GM23338 (cell line): ENCODE measurements at regions not wholly inside any gene's neighbourhood (a gene's known extent, or its start where the extent isn't known, plus 50 kb on each side); places are given as distances from the start of the nearest gene placed in this dataset.

Experiments used
- ATAC-seq: fragments of 200-7000 bp; cut with Tn5 transposase; 3 replicates; pipeline ENCODE4 v1.9.1; 2020
- DNase-seq: peaks from one replicate; pipeline ENCODE4 v3.0.0-alpha.2; 2015; ENCODE audit warnings: low spot score
- H2AFZ ChIP-seq: fragments of 200-600 bp; sonication (generic); 2 replicates; pipeline ENCODE4 v1.8.0; 2016; ENCODE audit warnings: antibody characterized with exemption, mild to moderate bottlenecking, moderate library complexity
- H3F3A ChIP-seq: fragments of 200-600 bp; sonication (generic); replicated peaks from 2 replicates; pipeline ENCODE4 v1.8.0; 2017; ENCODE audit warnings: antibody characterized with exemption, mixed run types, low read depth
- H3K27ac ChIP-seq: fragments of 200-600 bp; sonication (generic); 2 replicates; pipeline ENCODE4 v1.6.1; 2016; ENCODE audit warnings: low read depth
- H3K27me3 ChIP-seq: fragments of 200-600 bp; sonication (generic); 2 replicates; pipeline ENCODE4 v1.8.0; 2016; ENCODE audit warnings: mild to moderate bottlenecking, mixed run types, moderate library complexity; ENCODE audit not compliant: insufficient read depth
- H3K36me3 ChIP-seq: fragments of 200-600 bp; sonication (generic); 2 replicates; pipeline ENCODE4 v1.8.0; 2016; ENCODE audit warnings: mild to moderate bottlenecking; ENCODE audit not compliant: insufficient read depth
- H3K4me1 ChIP-seq: fragments of 200-600 bp; sonication (generic); 2 replicates; pipeline ENCODE4 v1.8.0; 2016; ENCODE audit warnings: mild to moderate bottlenecking, moderate library complexity; ENCODE audit not compliant: insufficient read depth
- H3K4me2 ChIP-seq: fragments of 200-600 bp; sonication (generic); 2 replicates; pipeline ENCODE4 v1.7.1; 2017; ENCODE audit warnings: mixed run types
- H3K4me3 ChIP-seq: fragments of 200-600 bp; sonication (generic); 2 replicates; pipeline ENCODE4 v1.6.1; 2016; ENCODE audit warnings: mixed run types
- H3K79me2 ChIP-seq: fragments of 200-600 bp; sonication (generic); replicated peaks from 2 replicates; pipeline ENCODE4 v1.8.0; 2017; ENCODE audit warnings: mild to moderate bottlenecking; ENCODE audit not compliant: insufficient read depth
- H3K9me2 ChIP-seq: fragments of 200-600 bp; sonication (generic); 2 replicates; pipeline ENCODE4 v1.8.0; 2017; ENCODE audit not compliant: insufficient read depth
- H4K20me1 ChIP-seq: fragments of 200-600 bp; sonication (generic); replicated peaks from 2 replicates; pipeline ENCODE4 v1.8.0; 2017; ENCODE audit warnings: mild to moderate bottlenecking; ENCODE audit not compliant: insufficient read depth
- H3K27ac Mint-ChIP-seq: 2 replicates; pipeline ENCODE4 v1.8.0; 2020; ENCODE audit warnings: inconsistent platforms, mild to moderate bottlenecking, moderate library complexity, mixed read lengths
- H3K27me3 Mint-ChIP-seq: 3 replicates; pipeline ENCODE4 v1.8.0; 2022; ENCODE audit warnings: low read depth, mild to moderate bottlenecking, moderate library complexity, mixed read lengths, inconsistent platforms; ENCODE audit not compliant: insufficient read depth, poor library complexity
- H3K36me3 Mint-ChIP-seq: 3 replicates; pipeline ENCODE4 v1.8.0; 2021; ENCODE audit warnings: low read depth, mild to moderate bottlenecking, inconsistent platforms, moderate library complexity, mixed read lengths
- H3K4me1 Mint-ChIP-seq: 3 replicates; pipeline ENCODE4 v1.8.0; 2020; ENCODE audit warnings: mild to moderate bottlenecking, inconsistent platforms, mixed read lengths
- H3K4me3 Mint-ChIP-seq: 3 replicates; pipeline ENCODE4 v1.8.0; 2021; ENCODE audit warnings: moderate library complexity, mild to moderate bottlenecking, inconsistent platforms, mixed read lengths
- H3K9me3 Mint-ChIP-seq: 3 replicates; pipeline ENCODE4 v1.8.0; 2020; ENCODE audit warnings: moderate library complexity, mild to moderate bottlenecking, inconsistent platforms, mixed read lengths
- CREB1 ChIP-seq: fragments of 250-450 bp; sonication (Bioruptor Pico); IDR thresholded peaks from 2 replicates; pipeline ENCODE4 v1.5.0; 2020; ENCODE audit warnings: low read depth, mild to moderate bottlenecking, moderate library complexity
- EZH2 ChIP-seq: fragments of 200-600 bp; sonication (generic); IDR thresholded peaks from one replicate; pipeline ENCODE4 v1.8.0; 2017; ENCODE audit warnings: antibody characterized with exemption, mild to moderate bottlenecking, low read depth; ENCODE audit not compliant: unreplicated experiment
- EZH2phosphoT487 ChIP-seq: fragments of 200-600 bp; sonication (generic); IDR thresholded peaks from one replicate; pipeline ENCODE4 v1.8.1; 2018; ENCODE audit warnings: antibody characterized with exemption; ENCODE audit not compliant: unreplicated experiment
- JUNB ChIP-seq: IDR thresholded peaks from one replicate; pipeline ENCODE4 v1.6.1; 2016; ENCODE audit warnings: antibody characterized with exemption; ENCODE audit not compliant: unreplicated experiment
- NANOG ChIP-seq: IDR thresholded peaks from 2 replicates; pipeline ENCODE4 v1.6.1; 2016; ENCODE audit warnings: antibody characterized with exemption, borderline replicate concordance
- POLR2AphosphoS5 ChIP-seq: IDR thresholded peaks from 2 replicates; pipeline ENCODE4 v1.6.1; 2016; ENCODE audit warnings: antibody characterized with exemption, low read depth
- STAT1 ChIP-seq: IDR thresholded peaks from one replicate; pipeline ENCODE4 v1.6.1; 2016; ENCODE audit warnings: antibody characterized with exemption; ENCODE audit not compliant: unreplicated experiment
- ZNF114 ChIP-seq: fragments of 250-450 bp; sonication (Bioruptor Pico); IDR thresholded peaks from 2 replicates; pipeline ENCODE4 v1.5.0; 2020; ENCODE audit warnings: mild to moderate bottlenecking, moderate library complexity
- ZNF331 ChIP-seq: fragments of 250-450 bp; sonication (Bioruptor Pico); IDR thresholded peaks from 2 replicates; pipeline ENCODE4 v1.5.0; 2020; ENCODE audit warnings: low read depth, mild to moderate bottlenecking, moderate library complexity
- TF ChIP-seq, protein P1 (sequence below): IDR thresholded peaks from one replicate; pipeline ENCODE4 v1.6.1; 2018; ENCODE audit warnings: antibody characterized with exemption; ENCODE audit not compliant: unreplicated experiment
- TF ChIP-seq, protein P2 (sequence below): IDR thresholded peaks from 2 replicates; pipeline ENCODE4 v1.6.1; 2016; ENCODE audit warnings: antibody characterized with exemption
- TF ChIP-seq, protein P3 (sequence below): fragments of 250-450 bp; sonication (Bioruptor Pico); IDR thresholded peaks from 2 replicates; pipeline ENCODE4 v1.5.0; 2020; ENCODE audit warnings: mild to moderate bottlenecking, moderate library complexity
- TF ChIP-seq, protein P4 (sequence below), 2 experiments: fragments of 200-600 bp in 1 of 2; sonication (generic) in 1 of 2; conservative IDR thresholded peaks; 2 replicates each; pipeline versions ENCODE4 v1.5.1 to v1.6.1; 2016 to 2017; ENCODE audit warnings: antibody characterized with exemption in 2 of 2, low read depth in 2 of 2, mild to moderate bottlenecking in 2 of 2, moderate library complexity in 1 of 2

DNA sequence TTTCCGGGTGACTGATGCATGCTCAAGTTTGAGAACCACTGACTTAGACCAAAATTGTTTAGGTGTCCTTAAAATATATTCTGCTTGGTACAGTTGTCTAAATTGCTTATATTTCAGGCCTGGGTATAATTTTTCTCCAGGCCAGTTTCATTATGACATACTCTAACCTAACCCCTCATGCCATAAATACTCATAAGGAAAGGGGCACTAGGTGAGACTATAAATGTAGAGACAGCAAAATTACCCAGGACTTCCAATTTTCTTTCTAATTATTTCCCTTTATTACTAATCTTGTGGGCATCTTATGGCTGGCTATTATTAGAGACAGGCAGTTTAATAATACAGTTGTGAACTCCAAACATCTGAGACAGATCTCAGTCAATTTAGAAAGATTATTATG lies 150.2 kb downstream of the RRAGB start:
- TF ChIP-seq STAT1 (no peak), JUNB (no peak), POLR2AphosphoS5 (no peak), NANOG (no peak), CREB1 (no peak), ZNF331 (CRISPR knock-in tag) (no peak), EZH2phosphoT487 (no peak), ZNF114 (CRISPR knock-in tag) (no peak), EZH2 (no peak)
- TF ChIP-seq, protein P1, sequence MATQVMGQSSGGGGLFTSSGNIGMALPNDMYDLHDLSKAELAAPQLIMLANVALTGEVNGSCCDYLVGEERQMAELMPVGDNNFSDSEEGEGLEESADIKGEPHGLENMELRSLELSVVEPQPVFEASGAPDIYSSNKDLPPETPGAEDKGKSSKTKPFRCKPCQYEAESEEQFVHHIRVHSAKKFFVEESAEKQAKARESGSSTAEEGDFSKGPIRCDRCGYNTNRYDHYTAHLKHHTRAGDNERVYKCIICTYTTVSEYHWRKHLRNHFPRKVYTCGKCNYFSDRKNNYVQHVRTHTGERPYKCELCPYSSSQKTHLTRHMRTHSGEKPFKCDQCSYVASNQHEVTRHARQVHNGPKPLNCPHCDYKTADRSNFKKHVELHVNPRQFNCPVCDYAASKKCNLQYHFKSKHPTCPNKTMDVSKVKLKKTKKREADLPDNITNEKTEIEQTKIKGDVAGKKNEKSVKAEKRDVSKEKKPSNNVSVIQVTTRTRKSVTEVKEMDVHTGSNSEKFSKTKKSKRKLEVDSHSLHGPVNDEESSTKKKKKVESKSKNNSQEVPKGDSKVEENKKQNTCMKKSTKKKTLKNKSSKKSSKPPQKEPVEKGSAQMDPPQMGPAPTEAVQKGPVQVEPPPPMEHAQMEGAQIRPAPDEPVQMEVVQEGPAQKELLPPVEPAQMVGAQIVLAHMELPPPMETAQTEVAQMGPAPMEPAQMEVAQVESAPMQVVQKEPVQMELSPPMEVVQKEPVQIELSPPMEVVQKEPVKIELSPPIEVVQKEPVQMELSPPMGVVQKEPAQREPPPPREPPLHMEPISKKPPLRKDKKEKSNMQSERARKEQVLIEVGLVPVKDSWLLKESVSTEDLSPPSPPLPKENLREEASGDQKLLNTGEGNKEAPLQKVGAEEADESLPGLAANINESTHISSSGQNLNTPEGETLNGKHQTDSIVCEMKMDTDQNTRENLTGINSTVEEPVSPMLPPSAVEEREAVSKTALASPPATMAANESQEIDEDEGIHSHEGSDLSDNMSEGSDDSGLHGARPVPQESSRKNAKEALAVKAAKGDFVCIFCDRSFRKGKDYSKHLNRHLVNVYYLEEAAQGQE: no peak
- TF ChIP-seq, protein P2, sequence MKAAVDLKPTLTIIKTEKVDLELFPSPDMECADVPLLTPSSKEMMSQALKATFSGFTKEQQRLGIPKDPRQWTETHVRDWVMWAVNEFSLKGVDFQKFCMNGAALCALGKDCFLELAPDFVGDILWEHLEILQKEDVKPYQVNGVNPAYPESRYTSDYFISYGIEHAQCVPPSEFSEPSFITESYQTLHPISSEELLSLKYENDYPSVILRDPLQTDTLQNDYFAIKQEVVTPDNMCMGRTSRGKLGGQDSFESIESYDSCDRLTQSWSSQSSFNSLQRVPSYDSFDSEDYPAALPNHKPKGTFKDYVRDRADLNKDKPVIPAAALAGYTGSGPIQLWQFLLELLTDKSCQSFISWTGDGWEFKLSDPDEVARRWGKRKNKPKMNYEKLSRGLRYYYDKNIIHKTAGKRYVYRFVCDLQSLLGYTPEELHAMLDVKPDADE: no peak
- TF ChIP-seq, protein P3, sequence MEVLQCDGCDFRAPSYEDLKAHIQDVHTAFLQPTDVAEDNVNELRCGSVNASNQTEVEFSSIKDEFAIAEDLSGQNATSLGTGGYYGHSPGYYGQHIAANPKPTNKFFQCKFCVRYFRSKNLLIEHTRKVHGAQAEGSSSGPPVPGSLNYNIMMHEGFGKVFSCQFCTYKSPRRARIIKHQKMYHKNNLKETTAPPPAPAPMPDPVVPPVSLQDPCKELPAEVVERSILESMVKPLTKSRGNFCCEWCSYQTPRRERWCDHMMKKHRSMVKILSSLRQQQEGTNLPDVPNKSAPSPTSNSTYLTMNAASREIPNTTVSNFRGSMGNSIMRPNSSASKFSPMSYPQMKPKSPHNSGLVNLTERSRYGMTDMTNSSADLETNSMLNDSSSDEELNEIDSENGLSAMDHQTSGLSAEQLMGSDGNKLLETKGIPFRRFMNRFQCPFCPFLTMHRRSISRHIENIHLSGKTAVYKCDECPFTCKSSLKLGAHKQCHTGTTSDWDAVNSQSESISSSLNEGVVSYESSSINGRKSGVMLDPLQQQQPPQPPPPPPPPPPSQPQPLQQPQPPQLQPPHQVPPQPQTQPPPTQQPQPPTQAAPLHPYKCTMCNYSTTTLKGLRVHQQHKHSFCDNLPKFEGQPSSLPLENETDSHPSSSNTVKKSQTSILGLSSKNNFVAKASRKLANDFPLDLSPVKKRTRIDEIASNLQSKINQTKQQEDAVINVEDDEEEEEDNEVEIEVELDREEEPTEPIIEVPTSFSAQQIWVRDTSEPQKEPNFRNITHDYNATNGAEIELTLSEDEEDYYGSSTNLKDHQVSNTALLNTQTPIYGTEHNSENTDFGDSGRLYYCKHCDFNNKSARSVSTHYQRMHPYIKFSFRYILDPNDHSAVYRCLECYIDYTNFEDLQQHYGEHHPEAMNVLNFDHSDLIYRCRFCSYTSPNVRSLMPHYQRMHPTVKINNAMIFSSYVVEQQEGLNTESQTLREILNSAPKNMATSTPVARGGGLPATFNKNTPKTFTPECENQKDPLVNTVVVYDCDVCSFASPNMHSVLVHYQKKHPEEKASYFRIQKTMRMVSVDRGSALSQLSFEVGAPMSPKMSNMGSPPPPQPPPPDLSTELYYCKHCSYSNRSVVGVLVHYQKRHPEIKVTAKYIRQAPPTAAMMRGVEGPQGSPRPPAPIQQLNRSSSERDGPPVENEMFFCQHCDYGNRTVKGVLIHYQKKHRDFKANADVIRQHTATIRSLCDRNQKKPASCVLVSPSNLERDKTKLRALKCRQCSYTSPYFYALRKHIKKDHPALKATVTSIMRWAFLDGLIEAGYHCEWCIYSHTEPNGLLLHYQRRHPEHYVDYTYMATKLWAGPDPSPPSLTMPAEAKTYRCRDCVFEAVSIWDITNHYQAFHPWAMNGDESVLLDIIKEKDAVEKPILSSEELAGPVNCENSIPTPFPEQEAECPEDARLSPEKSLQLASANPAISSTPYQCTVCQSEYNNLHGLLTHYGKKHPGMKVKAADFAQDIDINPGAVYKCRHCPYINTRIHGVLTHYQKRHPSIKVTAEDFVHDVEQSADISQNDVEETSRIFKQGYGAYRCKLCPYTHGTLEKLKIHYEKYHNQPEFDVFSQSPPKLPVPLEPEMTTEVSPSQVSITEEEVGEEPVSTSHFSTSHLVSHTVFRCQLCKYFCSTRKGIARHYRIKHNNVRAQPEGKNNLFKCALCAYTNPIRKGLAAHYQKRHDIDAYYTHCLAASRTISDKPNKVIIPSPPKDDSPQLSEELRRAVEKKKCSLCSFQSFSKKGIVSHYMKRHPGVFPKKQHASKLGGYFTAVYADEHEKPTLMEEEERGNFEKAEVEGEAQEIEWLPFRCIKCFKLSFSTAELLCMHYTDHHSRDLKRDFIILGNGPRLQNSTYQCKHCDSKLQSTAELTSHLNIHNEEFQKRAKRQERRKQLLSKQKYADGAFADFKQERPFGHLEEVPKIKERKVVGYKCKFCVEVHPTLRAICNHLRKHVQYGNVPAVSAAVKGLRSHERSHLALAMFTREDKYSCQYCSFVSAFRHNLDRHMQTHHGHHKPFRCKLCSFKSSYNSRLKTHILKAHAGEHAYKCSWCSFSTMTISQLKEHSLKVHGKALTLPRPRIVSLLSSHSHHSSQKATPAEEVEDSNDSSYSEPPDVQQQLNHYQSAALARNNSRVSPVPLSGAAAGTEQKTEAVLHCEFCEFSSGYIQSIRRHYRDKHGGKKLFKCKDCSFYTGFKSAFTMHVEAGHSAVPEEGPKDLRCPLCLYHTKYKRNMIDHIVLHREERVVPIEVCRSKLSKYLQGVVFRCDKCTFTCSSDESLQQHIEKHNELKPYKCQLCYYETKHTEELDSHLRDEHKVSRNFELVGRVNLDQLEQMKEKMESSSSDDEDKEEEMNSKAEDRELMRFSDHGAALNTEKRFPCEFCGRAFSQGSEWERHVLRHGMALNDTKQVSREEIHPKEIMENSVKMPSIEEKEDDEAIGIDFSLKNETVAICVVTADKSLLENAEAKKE (CRISPR knock-in tag): no peak
- TF ChIP-seq, protein P4, sequence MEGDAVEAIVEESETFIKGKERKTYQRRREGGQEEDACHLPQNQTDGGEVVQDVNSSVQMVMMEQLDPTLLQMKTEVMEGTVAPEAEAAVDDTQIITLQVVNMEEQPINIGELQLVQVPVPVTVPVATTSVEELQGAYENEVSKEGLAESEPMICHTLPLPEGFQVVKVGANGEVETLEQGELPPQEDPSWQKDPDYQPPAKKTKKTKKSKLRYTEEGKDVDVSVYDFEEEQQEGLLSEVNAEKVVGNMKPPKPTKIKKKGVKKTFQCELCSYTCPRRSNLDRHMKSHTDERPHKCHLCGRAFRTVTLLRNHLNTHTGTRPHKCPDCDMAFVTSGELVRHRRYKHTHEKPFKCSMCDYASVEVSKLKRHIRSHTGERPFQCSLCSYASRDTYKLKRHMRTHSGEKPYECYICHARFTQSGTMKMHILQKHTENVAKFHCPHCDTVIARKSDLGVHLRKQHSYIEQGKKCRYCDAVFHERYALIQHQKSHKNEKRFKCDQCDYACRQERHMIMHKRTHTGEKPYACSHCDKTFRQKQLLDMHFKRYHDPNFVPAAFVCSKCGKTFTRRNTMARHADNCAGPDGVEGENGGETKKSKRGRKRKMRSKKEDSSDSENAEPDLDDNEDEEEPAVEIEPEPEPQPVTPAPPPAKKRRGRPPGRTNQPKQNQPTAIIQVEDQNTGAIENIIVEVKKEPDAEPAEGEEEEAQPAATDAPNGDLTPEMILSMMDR (conservative IDR thresholded peaks at IDR 0.05; ENCODE audit: low read depth in 2 of 2): no peak
- no peak overlapping the region for H3K4me3 Mint-ChIP-seq

More for the DNA sequence above, 150.2 kb downstream of the RRAGB start:
- Histone ChIP-seq H4K20me1 (no peaks in the 10 kb centered on the region), H3K9me2 (no peaks in the 10 kb centered on the region), H3K27ac (no peak overlapping the region), H3K4me3 (no peak overlapping the region), H3K36me3 (no peaks in the 10 kb centered on the region), H3F3A (no peaks in the 10 kb centered on the region), H2AFZ (no peak overlapping the region), H3K79me2 (no peaks in the 10 kb centered on the region), H3K4me1 (peaks cover 12% of the 10 kb centered on the region), H3K27me3 (no peaks in the 10 kb centered on the region), H3K4me2 (no peak overlapping the region)
- Mint-ChIP-seq H3K36me3 (no peaks in the 10 kb centered on the region), H3K27ac (no peak overlapping the region), H3K4me1 (peaks cover 26% of the 10 kb centered on the region), H3K9me3 (no peaks in the 10 kb centered on the region), H3K27me3 (peaks cover 1% of the 10 kb centered on the region)
- no peak for ATAC-seq
- DNase-seq: no peak
